HG03025 (cell line): ENCODE measurements at regions not wholly inside any gene's neighbourhood (a gene's known extent, or its start where the extent isn't known, plus 50 kb on each side); places are given as distances from the start of the nearest gene placed in this dataset.
"Not testable (repeated sequence)": the region's sequence is repeated elsewhere in the genome, so short reads cannot be mapped to it uniquely, and the experiment has no call there.

Experiments
- ATAC-seq: cut with Tn5 transposase; IDR thresholded peaks from one replicate; pipeline ENCODE4 v1.9.1; 2021; ENCODE audit warnings: mild to moderate bottlenecking, moderate library complexity; ENCODE audit not compliant: unreplicated experiment, low FRiP score

DNA sequence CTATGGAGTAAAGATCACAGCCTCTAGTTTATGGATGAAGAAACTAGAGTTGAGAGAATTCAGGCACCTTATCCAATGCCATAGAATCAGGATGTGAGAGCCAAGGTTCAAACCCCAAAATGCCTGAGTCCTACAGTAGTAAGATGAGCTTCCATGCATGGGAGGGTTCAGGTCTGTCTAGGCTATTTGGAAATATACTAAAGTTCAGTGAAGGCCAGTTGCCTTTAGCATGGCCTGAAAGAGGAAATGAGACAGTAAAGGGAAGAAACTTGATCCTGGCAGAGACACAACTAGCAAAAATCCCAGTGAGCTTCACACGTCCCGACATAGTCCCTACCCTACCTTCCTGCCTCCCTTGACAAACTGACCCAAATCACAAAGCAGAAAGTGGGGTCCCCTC, 317.0 kb downstream of the RASEF start:
- no peak for ATAC-seq

- ATAC-seq: no peak
Measured at GRCh38 chr9:82750411-82750913, 312.5 kb downstream of the RASEF start.

- no peak for ATAC-seq
Measured at GRCh38 chr9:82757924-82758323, 305.0 kb downstream of the RASEF start.

- no peak for ATAC-seq
Measured at GRCh38 chr9:82761027-82761426, 301.9 kb downstream of the RASEF start.

GRCh38 chr9:82761956-82762355, 301.0 kb downstream of the RASEF start:
- no peak for ATAC-seq

GRCh38 chr9:82763656-82764055, 299.3 kb downstream of the RASEF start:
- no peak for ATAC-seq

DNA sequence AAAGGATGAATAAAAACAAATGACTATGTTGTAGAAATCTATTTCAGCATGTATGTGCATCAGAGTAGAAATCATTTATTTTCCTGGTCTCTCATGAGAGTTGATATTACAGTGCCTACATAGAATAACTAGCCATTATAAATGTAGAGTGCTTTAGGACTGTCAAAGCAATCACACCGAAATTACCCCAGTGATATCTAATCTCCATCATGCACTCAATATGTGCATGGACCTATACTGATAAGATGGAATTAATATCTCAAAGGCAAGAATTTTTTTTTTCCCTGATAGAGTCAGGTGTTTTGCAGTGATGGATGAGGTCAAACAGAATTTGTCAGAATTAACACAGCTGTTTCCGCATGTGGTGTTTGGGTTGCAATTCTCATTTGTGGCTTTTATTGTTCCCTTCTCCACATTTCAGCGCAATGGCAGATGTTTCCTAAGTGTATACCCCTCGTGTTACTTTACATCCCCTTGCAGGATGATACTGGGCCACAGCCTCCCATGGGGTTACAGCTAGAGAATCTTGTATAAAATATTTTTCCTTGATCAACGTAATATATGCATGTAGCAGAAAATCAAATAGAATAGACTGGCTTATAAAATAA, 298.8 kb downstream of the RASEF start:
- ATAC-seq: no peak

GRCh38 chr9:82774707-82775231, 288.2 kb downstream of the RASEF start:
- ATAC-seq: not testable (repeated sequence)

GRCh38 chr9:82776508-82776907, 286.4 kb downstream of the RASEF start:
- no peak for ATAC-seq

DNA sequence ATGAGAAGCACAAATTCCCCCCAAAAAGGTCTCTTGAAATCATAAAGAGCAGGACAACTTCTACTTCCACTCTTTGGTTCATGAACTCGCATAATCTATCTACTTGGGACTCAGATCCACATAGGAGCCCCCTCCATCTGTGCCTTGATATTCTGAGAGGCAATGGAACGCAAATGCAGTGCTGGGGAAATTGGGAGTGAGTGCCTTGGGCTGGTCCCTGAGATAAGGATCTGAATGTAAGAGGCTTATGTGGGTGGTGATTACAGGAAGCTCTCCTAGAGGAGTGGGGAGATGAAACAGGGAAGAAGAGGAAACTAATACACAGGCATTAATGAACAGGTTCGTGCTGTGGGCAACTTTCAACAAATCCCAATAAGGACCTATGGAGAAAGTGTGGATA, 285.6 kb downstream of the RASEF start:
- ATAC-seq: no peak

GRCh38 chr9:82778923-82779322, 284.0 kb downstream of the RASEF start:
- not testable (repeated sequence) for ATAC-seq

- no peak for ATAC-seq
Measured at GRCh38 chr9:82780017-82780416, 282.9 kb downstream of the RASEF start.

DNA sequence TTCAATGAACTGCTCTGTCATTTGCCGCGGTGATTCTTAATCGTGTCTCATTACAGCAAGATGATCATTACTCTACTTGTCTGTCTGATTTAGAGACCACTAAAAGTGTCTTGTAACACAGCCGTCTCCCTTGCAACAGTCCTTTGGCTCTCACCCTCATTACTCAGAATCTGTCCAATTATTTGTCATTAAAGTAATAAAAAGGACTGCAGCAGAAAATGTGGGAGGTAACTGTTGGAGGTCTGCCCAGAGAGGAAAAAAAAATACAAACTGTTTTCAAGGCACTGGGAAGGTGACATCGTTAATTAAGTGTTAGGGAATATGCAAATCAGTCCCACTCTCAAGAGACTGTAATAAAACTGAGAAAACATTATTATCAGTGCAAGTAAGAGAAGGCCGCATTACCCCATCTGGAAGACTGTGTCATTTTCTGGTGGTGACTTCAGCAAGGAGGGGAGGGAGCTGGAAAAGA, 281.0 kb downstream of the RASEF start:
- no peak for ATAC-seq

DNA sequence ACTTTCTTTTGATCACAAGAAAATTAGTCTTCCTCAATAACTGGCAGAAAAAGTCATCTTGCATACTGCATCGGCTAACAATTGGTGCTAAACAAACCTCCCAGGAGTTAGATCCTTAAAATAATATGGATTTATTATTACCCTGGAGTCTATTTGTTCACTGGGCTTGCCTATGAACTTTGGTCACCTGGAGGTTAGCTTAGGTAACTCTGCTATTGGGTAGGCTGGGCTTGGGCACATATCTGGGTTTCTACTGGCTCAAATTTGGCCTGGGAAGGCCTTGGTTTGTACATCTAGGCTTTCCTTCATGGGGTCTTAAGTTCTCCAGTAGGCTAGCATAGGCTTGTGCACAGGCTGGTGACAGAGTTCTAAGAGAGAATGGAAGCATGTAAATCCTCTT, 279.9 kb downstream of the RASEF start:
- ATAC-seq: no peak

GRCh38 chr9:82784589-82784988, 278.4 kb downstream of the RASEF start:
- ATAC-seq: no peak

DNA sequence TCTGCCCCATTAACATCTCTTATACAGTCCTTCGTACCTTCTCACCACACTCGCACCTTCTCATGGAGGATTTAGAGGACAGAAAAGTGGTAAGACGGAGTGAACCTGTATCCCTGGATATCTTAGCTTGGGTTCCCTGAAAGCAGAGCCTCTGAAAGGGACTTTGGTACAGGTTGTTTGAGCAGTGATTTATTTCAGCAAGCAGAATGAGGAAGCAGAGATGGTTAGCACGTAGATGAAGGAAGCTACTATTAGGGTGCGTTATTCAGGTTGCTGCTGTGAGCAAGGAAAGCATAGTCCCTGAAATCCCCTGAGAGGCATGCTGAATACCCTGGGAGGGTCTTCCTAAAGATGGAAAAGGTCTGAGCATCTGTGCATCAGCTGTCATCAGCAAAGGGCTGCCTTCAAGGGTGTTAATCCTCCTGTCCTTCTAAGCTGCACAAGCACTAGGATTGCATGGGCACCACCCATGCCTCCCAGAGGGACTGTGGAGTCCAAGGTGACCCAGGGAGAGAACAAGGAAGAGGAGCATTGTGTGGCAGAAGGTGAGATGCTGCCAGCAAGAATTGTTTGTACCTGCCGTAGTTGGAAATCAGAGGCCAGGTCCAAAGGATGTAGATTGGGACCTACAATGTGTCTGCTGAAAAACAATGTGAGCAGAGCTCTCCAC, 273.7 kb downstream of the RASEF start:
- ATAC-seq: no peak

DNA sequence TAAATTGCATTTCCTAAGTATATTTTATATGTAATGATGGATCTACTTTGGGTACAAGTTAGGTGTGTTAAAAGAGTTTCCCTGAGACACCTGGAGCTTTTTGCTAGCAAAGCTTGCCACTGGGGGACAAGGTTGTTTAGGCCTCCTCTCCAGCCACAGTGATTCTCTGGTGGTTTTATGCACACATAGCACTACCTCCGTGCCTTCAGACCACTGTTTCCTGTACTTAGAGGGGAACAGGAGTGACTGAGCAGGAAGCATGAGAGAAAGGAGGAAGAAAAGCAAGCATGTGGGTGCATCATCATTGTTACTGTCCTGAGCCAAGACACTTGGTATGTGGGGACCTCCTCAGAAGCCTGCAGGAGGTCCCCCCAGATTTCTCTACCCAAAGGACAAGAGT, 272.1 kb downstream of the RASEF start:
- no peak for ATAC-seq

DNA sequence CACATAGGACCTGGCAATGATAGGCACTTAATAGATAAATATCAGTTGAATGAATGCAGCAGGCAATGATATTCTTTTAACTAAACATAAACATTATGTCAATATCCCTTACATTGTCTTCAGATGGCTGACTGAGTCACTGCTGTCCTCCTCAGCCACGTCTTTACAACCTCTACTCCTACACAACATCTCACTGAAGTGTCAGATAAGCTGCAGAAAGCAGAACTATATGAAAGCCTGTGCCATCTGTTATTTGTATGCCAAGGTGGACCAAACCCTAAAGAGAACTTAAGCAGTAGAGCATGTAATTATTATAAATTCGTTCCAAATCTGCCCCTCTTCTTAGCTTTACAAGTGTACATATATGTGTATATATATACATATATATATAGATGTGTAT, 271.2 kb downstream of the RASEF start:
- ATAC-seq: no peak

DNA sequence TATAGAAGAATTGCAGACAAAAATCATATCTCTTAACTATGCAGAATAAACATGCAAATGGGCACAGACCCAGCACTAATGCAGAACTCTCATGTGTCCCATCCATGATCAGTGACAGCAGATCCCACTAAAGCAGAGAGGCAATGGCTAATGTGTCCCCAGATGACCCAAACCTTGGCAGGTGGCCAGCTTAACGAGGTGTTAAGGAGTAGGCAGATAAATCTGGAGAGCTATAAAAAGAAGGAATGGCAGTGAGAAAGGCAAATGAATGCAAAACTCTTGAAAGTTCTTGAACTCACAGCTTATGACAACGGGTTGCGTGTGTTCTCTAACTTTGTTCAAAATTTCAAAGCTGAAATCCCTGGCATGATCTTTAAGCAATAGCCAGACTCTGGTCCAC, 265.4 kb downstream of the RASEF start:
- no peak for ATAC-seq

DNA sequence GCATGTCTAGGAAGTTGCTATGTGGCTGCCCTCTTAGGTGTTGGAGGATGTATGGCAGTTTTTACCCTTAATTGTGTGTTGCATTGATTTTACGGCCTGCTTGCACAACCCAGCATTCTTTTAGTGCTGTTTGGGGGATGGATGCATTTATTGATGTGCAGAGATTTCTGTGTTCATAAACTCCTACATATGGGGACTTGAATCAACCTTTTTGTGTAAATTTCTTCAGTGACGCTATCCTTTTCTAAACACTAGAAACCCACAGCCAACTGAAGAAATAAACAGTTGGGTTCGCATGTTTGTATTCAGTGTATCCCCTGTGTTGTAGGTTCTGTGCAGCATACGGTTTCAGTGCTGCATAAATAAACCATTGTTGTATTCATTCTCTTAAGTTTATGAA, 263.7 kb downstream of the RASEF start:
- ATAC-seq: no peak

GRCh38 chr9:82805027-82805426, 257.9 kb downstream of the RASEF start:
- ATAC-seq: no peak

DNA sequence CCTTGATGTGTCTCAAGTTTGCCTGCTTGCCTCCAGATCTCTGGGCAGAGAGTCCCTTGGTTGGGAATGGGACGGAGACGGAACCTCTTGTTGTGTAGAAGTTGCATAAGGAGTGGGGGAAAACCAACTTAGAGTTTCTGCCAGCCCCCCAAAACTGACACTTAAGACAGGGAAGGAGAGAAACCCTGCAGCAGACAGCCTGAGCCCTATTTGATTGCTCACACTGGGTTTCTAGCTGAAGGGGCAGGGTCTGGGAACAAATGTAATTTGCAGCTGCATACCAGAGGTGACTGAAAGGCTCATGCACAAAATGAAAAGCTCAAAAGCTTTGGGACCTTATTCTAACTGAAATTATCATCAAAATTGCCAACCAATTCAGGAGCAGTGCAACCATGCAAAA, 254.5 kb downstream of the RASEF start:
- no peak for ATAC-seq
